Glutamatergic neuron (in vitro differentiated cells): ENCODE measurements at regions not wholly inside any gene's neighbourhood (a gene's known extent, or its start where the extent isn't known, plus 50 kb on each side); places are given as distances from the start of the nearest gene placed in this dataset.

Experiments used
- DNase-seq: peaks from one replicate; pipeline ENCODE4 v3.0.0; 2022
- H3K27ac Mint-ChIP-seq: one replicate; pipeline ENCODE4 v1.8.0; 2020; ENCODE audit warnings: mild to moderate bottlenecking, mixed read lengths, inconsistent platforms; ENCODE audit not compliant: unreplicated experiment
- H3K27me3 Mint-ChIP-seq: one replicate; pipeline ENCODE4 v1.8.0; 2020; ENCODE audit warnings: mild to moderate bottlenecking, moderate library complexity, mixed read lengths, inconsistent platforms; ENCODE audit not compliant: unreplicated experiment
- H3K36me3 Mint-ChIP-seq: one replicate; pipeline ENCODE4 v1.8.0; 2020; ENCODE audit warnings: mild to moderate bottlenecking, mixed read lengths, inconsistent platforms; ENCODE audit not compliant: unreplicated experiment
- H3K4me1 Mint-ChIP-seq: one replicate; pipeline ENCODE4 v1.8.0; 2020; ENCODE audit warnings: mild to moderate bottlenecking, low read depth, mixed read lengths, inconsistent platforms; ENCODE audit not compliant: unreplicated experiment
- H3K4me3 Mint-ChIP-seq: one replicate; pipeline ENCODE4 v1.8.0; 2020; ENCODE audit warnings: mild to moderate bottlenecking, mixed read lengths, inconsistent platforms; ENCODE audit not compliant: unreplicated experiment
- H3K9me3 Mint-ChIP-seq: one replicate; pipeline ENCODE4 v1.8.0; 2020; ENCODE audit warnings: mild to moderate bottlenecking, moderate library complexity, mixed read lengths, inconsistent platforms; ENCODE audit not compliant: unreplicated experiment
- CTCF ChIP-seq: fragments of 200-600 bp; sonication (generic); IDR thresholded peaks from one replicate; pipeline ENCODE4 v1.5.0; 2021; ENCODE audit not compliant: partially characterized antibody, unreplicated experiment

GRCh38 chr12:63223128-63223527 is 72.1 kb upstream of the AVPR1A start:
- Mint-ChIP-seq H3K9me3 (no peaks in the 10 kb centered on the region), H3K4me1 (no peaks in the 10 kb centered on the region), H3K27me3 (no peaks in the 10 kb centered on the region), H3K36me3 (no peaks in the 10 kb centered on the region), H3K27ac (no peak overlapping the region), H3K4me3 (no peak overlapping the region)
- TF ChIP-seq CTCF: no peak
- DNase-seq: no peak

DNA sequence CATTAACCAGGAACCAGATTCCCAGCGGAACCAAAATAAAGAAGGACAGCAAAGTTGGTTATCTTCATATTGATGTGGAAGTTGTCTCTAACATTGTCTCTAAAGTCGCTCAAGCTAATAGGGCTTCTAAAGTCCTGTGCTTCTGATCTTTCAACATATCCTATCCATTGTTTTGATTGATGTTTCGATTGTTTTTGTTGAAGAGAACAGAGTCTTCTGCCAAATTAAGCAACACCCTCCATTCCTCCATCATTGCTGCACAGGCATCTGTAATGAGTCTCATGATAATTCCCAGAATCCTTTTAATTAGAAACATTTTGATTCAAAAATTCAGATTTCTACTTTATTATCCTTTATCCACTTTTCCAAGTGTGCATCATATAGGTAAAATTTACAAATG is 71.6 kb upstream of the AVPR1A start:
- Mint-ChIP-seq H3K9me3 (no peaks in the 10 kb centered on the region), H3K27ac (no peak overlapping the region), H3K36me3 (no peaks in the 10 kb centered on the region), H3K27me3 (no peaks in the 10 kb centered on the region), H3K4me3 (no peak overlapping the region), H3K4me1 (no peaks in the 10 kb centered on the region)
- no peak for TF ChIP-seq CTCF
- no peak for DNase-seq

GRCh38 chr12:63220921-63221320 is 69.9 kb upstream of the AVPR1A start:
- no peak for TF ChIP-seq CTCF
- Mint-ChIP-seq H3K4me3 (no peak overlapping the region), H3K4me1 (no peaks in the 10 kb centered on the region), H3K27me3 (no peaks in the 10 kb centered on the region), H3K27ac (no peak overlapping the region), H3K36me3 (no peaks in the 10 kb centered on the region), H3K9me3 (no peaks in the 10 kb centered on the region)
- DNase-seq: no peak

GRCh38 chr12:63212316-63212715 is 61.3 kb upstream of the AVPR1A start:
- Mint-ChIP-seq H3K27ac (no peak overlapping the region), H3K4me3 (no peak overlapping the region), H3K4me1 (no peaks in the 10 kb centered on the region), H3K9me3 (no peaks in the 10 kb centered on the region), H3K36me3 (no peaks in the 10 kb centered on the region), H3K27me3 (no peaks in the 10 kb centered on the region)
- no peak for TF ChIP-seq CTCF
- no peak for DNase-seq

GRCh38 chr12:63208956-63209355 is 58.0 kb upstream of the AVPR1A start:
- TF ChIP-seq CTCF: no peak
- DNase-seq: no peak
- Mint-ChIP-seq H3K36me3 (no peaks in the 10 kb centered on the region), H3K27me3 (no peaks in the 10 kb centered on the region), H3K27ac (no peak overlapping the region), H3K4me3 (no peak overlapping the region), H3K4me1 (no peaks in the 10 kb centered on the region), H3K9me3 (no peaks in the 10 kb centered on the region)
